ENCODE measurements at regions not wholly inside any gene's neighbourhood (a gene's known extent, or its start where the extent isn't known, plus 50 kb on each side); places are given as distances from the start of the nearest gene placed in this dataset.

DNA sequence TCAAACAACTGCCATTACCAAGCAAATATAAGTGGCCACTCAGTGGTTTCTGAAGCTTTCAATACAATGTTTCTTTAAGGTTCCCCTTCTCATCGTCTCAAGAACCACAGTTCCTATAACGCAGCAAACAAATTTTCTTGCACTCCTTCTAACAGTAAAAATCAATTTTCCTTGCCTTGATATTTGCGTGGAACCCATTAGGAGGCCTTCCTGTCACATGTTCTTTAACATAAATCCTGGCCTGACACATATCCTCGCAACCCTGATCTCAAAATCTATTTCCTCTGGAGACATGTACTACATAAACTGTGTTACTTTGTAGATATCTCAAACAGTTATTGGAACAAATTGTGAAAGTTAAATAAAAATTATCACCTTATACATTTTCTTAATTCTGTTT lies 65.9 kb upstream of the MANEA start:
- DNase-seq, result no peak

DNA sequence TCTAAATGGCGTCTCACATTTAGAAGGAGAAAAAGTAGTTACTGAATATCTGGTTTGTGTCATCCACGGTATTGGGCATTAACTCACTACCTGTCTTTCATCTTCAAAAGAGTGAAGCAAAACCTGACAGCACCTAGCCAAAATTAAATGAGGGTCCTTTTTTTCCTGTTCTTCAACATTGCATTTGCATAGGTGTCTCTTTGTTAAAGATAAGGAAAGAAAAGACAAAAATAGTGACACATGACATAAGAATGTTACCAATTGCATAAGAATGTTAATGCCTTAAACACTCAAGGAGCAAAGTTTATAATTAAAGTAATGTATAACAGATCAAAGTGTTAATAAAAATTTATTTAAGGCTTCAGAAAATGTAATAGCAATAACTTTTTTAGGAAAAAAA lies 61.4 kb upstream of the MANEA start:
- DNase-seq, result no peak

DNA sequence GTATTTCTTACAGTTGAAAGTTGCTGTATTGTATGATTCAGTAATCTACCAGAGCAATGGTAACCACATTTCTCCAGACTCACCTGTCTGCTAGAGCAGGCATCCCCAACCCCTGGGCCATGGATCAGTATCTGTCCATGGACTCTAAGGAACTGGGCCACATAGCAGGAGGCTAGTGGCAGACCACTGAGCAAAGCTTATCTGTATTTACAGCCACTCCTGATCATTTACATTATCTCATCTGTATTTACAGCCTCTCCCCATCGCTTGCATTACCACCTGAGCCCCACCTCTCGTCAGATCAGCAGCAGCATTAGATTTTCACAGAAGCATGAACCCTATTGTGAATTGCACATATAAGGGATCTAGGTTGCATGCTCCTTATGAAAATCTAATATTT lies 60.3 kb upstream of the MANEA start:
- DNase-seq, result no peak

- DNase-seq, result no peak
Measured at GRCh38 chr6:95517568-95517967, 59.8 kb upstream of the MANEA start.

GRCh38 chr6:95518630-95519227 lies 58.6 kb upstream of the MANEA start:
- DNase-seq, result no peak

- DNase-seq, result no peak
Measured at GRCh38 chr6:95519228-95520037, 57.9 kb upstream of the MANEA start.

DNA sequence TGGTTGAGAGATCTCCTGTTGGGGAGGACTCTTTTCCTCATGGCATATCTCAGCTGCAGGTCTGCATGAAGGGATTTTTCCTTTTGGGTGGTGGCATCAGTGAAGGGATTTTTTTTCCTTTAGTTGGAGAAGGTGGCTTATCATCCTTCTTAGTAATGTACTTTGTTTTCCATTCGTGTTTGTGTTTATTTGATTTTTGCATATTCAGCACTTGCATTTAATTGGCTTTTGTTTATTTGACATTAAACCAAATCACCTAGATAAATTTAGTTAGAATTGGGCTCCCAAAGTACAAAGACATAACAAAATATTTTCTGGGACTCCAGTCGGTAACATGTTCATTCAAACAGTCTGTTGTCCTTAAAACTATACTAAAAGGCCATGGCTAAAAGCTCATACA lies 56.2 kb upstream of the MANEA start:
- DNase-seq, result no peak

All from activated naive CD4-positive, alpha-beta T cell (primary cell).